ENCODE measurements at regions not wholly inside any gene's neighbourhood (a gene's known extent, or its start where the extent isn't known, plus 50 kb on each side); places are given as distances from the start of the nearest gene placed in this dataset.
"Not testable (repeated sequence)": the region's sequence is repeated elsewhere in the genome, so short reads cannot be mapped to it uniquely, and the experiment has no call there.

DNA sequence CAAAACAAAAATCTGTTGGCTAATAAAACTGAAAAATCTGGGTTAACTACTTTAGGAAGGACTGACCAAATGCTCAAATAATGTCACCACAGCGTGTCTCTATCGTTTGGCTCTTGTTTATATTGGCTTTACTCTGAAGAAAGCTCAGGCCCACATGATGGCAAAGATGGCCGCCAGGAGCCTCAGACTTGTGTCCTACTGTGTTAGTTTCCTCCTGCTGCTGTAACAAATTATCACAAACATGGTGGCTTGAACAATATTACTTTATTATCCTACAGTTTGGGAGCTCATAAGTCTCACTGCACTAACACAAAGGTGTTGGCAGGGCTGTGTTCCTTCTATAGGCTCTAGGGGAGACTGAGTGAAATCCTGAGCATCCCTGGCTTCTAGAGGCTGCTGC, 303.0 kb downstream of the DAD1 start:
- no peak for DNase-seq (ENCODE audit: low read depth)
- TF ChIP-seq, protein P1, sequence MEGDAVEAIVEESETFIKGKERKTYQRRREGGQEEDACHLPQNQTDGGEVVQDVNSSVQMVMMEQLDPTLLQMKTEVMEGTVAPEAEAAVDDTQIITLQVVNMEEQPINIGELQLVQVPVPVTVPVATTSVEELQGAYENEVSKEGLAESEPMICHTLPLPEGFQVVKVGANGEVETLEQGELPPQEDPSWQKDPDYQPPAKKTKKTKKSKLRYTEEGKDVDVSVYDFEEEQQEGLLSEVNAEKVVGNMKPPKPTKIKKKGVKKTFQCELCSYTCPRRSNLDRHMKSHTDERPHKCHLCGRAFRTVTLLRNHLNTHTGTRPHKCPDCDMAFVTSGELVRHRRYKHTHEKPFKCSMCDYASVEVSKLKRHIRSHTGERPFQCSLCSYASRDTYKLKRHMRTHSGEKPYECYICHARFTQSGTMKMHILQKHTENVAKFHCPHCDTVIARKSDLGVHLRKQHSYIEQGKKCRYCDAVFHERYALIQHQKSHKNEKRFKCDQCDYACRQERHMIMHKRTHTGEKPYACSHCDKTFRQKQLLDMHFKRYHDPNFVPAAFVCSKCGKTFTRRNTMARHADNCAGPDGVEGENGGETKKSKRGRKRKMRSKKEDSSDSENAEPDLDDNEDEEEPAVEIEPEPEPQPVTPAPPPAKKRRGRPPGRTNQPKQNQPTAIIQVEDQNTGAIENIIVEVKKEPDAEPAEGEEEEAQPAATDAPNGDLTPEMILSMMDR (IDR thresholded peaks at IDR 0.05; ENCODE audit: low read depth, low read length, missing control alignments) = no peak
- no peak overlapping the region for H3K4me3 ChIP-seq (ENCODE audit: low read depth, low read length)

DNA sequence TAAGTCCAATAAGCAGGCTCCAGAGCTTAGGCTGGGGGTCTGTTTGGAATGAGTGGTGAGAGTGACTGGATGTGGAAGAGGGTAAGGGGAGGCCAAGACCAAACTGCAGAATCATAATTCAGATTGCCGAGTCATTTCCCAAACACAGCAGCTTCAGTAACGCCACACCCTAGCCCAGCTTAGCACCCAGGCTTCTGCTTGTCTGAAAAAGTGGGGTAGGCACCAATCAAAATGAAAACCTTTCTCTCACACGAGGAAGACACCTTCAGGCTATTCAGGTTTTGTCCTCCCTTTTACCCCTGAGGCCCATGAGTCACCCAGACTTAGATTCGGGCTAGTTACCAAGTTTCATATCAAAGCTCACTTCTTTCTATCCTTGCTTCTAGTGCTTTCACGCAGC, 306.1 kb downstream of the DAD1 start:
- TF ChIP-seq, protein P1 (IDR thresholded peaks at IDR 0.05; ENCODE audit: low read depth, low read length, missing control alignments) = no peak
- no peak for DNase-seq (ENCODE audit: low read depth)
- H3K4me3 ChIP-seq (ENCODE audit: low read depth, low read length) = no peak overlapping the region

DNA sequence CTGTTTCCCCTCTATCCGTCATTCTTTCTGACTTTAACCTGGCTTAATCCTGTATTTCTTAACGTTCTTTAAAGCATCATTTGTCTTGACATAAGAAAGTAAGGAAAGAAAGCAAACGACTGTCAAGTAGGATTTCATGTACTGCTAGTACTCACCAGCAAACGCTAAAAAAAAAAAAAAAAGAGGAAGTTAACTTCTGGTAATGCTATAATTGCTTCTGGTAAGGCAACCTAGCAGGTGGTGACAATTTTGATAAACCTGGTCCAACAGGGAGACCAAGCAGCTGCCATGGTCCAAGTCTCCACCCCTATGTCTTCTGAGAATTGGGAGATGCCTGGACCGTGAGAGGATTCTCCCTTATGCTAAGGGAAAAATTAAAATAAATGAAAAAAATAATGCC, 306.6 kb downstream of the DAD1 start:
- DNase-seq (ENCODE audit: low read depth) = no peak
- no peak overlapping the region for H3K4me3 ChIP-seq (ENCODE audit: low read depth, low read length)
- TF ChIP-seq, protein P1 (IDR thresholded peaks at IDR 0.05; ENCODE audit: low read depth, low read length, missing control alignments) = no peak

DNA sequence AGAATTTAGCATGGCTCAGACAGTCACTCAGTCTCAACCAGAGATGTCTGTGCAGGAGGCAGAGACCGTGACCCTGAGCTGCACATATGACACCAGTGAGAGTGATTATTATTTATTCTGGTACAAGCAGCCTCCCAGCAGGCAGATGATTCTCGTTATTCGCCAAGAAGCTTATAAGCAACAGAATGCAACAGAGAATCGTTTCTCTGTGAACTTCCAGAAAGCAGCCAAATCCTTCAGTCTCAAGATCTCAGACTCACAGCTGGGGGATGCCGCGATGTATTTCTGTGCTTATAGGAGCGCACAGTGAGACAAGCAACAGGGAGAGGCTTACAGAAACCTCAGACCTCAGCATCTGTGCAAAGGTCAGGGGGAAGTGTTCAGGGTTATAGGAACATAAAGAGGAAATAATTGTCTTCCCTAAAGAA, 307.6 kb downstream of the DAD1 start:
- H3K4me3 ChIP-seq (ENCODE audit: low read depth, low read length); DNase-seq (ENCODE audit: low read depth): not testable (repeated sequence)

DNA sequence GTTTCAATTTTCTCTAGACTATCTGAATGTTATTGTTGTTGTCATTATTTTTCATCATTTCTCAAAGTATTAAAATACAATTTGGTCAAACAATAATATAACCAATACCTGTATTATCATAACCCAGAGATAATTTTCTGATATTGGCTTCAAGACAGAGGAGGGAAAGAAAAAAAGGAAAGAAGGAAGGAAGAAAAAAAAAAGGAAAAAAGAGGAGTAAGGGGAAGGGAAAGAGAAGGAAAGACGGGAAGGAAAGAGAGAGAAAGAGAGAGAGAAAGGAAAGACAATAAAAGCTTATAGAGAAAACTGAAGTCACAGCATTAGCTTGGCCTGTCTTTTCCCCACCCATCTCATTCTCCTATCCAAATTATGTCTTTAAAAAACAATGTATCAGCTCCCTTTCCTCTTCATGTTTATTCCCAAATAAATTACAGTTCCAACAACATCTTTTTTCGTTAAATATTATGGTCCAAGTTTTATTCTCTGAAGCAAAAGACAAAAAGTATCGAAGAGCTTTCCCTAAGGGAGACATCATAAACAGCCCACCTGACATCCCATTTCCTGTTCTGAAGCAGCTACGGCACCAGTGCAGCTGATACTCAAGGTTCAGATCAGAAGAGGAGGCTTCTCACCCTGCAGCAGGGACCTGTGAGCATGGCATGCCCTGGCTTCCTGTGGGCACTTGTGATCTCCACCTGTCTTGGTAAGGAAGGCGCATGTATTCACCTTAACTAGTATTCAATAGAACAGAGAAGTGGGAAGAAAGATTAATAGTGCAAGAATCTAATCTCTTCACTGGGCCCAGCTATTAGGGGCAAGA, 308.3 kb downstream of the DAD1 start:
- no peak for DNase-seq (ENCODE audit: low read depth)
- no peak overlapping the region for H3K4me3 ChIP-seq (ENCODE audit: low read depth, low read length)
- TF ChIP-seq, protein P1 (IDR thresholded peaks at IDR 0.05; ENCODE audit: low read depth, low read length, missing control alignments) = no peak

DNA sequence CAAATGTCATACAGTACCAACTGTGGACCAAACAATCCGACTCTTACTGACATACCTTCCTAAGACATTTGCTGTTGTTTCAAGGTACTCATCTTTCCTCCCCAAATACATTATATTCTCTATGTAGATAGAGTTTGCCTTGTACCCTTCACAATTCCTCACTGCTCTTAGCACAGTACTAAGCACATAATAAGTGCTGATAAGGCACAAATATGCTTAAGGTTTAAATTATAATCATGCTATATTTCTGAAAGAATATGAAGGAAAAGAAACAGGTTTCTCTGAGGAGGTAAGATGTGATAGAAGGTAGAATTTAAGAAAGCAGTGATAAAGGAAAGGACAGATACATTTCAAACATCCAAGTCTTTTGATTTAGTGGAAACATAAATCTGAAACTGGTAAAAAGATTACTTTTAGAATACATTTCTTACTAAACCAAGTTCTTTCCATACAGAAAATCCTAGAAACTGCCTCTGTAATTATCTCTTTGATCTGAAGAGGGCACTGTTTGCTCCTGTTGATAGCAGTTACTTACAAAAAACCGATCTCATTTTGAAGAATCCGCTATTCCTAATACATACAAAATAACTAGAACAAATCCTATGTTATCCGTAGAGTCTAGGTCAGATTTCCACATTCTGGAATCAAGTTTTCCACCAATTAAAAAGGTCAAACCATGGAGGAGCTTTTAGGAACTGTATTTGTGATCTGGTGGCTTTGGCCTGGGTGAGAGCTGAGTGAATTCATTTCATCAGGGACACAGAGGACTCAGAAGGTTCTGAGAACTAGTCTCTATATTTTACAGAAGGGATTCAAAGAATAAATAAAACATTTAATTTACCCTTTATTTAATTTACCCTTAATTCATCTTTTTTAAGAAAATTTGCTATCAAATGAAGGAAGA, 311.9 kb downstream of the DAD1 start:
- TF ChIP-seq, protein P1 (IDR thresholded peaks at IDR 0.05; ENCODE audit: low read depth, low read length, missing control alignments) = peak; percentile 52
- no peak for DNase-seq (ENCODE audit: low read depth)
- H3K4me3 ChIP-seq (ENCODE audit: low read depth, low read length) = no peak overlapping the region

Data from GM12864 (cell line).